ENCODE measurements at regions not wholly inside any gene's neighbourhood (a gene's known extent, or its start where the extent isn't known, plus 50 kb on each side); places are given as distances from the start of the nearest gene placed in this dataset.

GRCh38 chr10:58951087-58951486 lies 225.4 kb upstream of the PHYHIPL start (continued):
- TF ChIP-seq ZBTB21 (CRISPR knock-in tag; IDR thresholded peaks at IDR 0.05; ENCODE audit: borderline replicate concordance) (no peak), USF1 (CRISPR knock-in tag; IDR thresholded peaks at IDR 0.05) (no peak), SMAD3 (CRISPR knock-in tag; IDR thresholded peaks at IDR 0.05; ENCODE audit: borderline replicate concordance) (no peak)

GRCh38 chr10:58951746-58952145 lies 224.7 kb upstream of the PHYHIPL start:
- no peak overlapping the region for H3K27ac Mint-ChIP-seq
- no peaks in the 10 kb centered on the region for H3K4me1 Mint-ChIP-seq
- ChIA-PET POLR2A (no interaction called here), CTCF (interaction anchor here (0.9 to 2.8 kb wide), 15 partner anchors 12 to 659 kb away, joined by 3 to 14 read pairs (median 4); no protein-coding TSS in a partner anchor)
- TF ChIP-seq E2F5 (CRISPR knock-in tag; IDR thresholded peaks at IDR 0.05), result no peak
- TF ChIP-seq MYBL2 (CRISPR knock-in tag; IDR thresholded peaks at IDR 0.05), result no peak
- TF ChIP-seq, protein P1, sequence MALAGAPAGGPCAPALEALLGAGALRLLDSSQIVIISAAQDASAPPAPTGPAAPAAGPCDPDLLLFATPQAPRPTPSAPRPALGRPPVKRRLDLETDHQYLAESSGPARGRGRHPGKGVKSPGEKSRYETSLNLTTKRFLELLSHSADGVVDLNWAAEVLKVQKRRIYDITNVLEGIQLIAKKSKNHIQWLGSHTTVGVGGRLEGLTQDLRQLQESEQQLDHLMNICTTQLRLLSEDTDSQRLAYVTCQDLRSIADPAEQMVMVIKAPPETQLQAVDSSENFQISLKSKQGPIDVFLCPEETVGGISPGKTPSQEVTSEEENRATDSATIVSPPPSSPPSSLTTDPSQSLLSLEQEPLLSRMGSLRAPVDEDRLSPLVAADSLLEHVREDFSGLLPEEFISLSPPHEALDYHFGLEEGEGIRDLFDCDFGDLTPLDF (CRISPR knock-in tag; IDR thresholded peaks at IDR 0.05), result no peak
- TF ChIP-seq GRHL2 (CRISPR knock-in tag; IDR thresholded peaks at IDR 0.05; ENCODE audit: insufficient replicate concordance, severe bottlenecking), result no peak
- TF ChIP-seq FOXJ3 (CRISPR knock-in tag; IDR thresholded peaks at IDR 0.05; ENCODE audit: borderline replicate concordance), result no peak
- no peak for TF ChIP-seq ZNF138 (CRISPR knock-in tag; conservative IDR thresholded peaks at IDR 0.05)
- TF ChIP-seq, protein P2, sequence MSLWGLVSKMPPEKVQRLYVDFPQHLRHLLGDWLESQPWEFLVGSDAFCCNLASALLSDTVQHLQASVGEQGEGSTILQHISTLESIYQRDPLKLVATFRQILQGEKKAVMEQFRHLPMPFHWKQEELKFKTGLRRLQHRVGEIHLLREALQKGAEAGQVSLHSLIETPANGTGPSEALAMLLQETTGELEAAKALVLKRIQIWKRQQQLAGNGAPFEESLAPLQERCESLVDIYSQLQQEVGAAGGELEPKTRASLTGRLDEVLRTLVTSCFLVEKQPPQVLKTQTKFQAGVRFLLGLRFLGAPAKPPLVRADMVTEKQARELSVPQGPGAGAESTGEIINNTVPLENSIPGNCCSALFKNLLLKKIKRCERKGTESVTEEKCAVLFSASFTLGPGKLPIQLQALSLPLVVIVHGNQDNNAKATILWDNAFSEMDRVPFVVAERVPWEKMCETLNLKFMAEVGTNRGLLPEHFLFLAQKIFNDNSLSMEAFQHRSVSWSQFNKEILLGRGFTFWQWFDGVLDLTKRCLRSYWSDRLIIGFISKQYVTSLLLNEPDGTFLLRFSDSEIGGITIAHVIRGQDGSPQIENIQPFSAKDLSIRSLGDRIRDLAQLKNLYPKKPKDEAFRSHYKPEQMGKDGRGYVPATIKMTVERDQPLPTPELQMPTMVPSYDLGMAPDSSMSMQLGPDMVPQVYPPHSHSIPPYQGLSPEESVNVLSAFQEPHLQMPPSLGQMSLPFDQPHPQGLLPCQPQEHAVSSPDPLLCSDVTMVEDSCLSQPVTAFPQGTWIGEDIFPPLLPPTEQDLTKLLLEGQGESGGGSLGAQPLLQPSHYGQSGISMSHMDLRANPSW (CRISPR knock-in tag; conservative IDR thresholded peaks at IDR 0.05; ENCODE audit: low read depth), result no peak
- TF ChIP-seq AFF4 (CRISPR knock-in tag; IDR thresholded peaks at IDR 0.05; ENCODE audit: borderline replicate concordance), result no peak
- no peak for TF ChIP-seq USF1 (CRISPR knock-in tag; IDR thresholded peaks at IDR 0.05)
- no peak for TF ChIP-seq OVOL2 (CRISPR knock-in tag; IDR thresholded peaks at IDR 0.05; ENCODE audit: borderline replicate concordance)
- DNase-seq (ENCODE audit: low spot score), result no peak
- no peak overlapping the region for H3K4me3 Mint-ChIP-seq
- ATAC-seq, result no peak
- H3K36me3 Mint-ChIP-seq, result no peaks in the 10 kb centered on the region
- no peaks in the 10 kb centered on the region for H3K9me3 Mint-ChIP-seq
- H3K27me3 Mint-ChIP-seq (ENCODE audit: low read depth), result no peaks in the 10 kb centered on the region

- no peak overlapping the region for H3K27ac Mint-ChIP-seq
- no peaks in the 10 kb centered on the region for H3K9me3 Mint-ChIP-seq
- POLR2A ChIA-PET, result no interaction called here
- no peaks in the 10 kb centered on the region for H3K4me1 Mint-ChIP-seq
- H3K27me3 Mint-ChIP-seq (ENCODE audit: low read depth), result no peaks in the 10 kb centered on the region
- no peak for DNase-seq (ENCODE audit: low spot score)
- CTCF ChIA-PET, result interaction anchor here (0.6 to 2.8 kb wide), 29 partner anchors 10 to 659 kb away, joined by 3 to 14 read pairs (median 3); partner anchors contain the start of gene PHYHIPL
- H3K36me3 Mint-ChIP-seq, result no peaks in the 10 kb centered on the region
- ATAC-seq, result no peak
- TF ChIP-seq ZNF671 (CRISPR knock-in tag; IDR thresholded peaks at IDR 0.05) (no peak), SMAD4 (CRISPR knock-in tag; IDR thresholded peaks at IDR 0.05) (no peak)
- no peak overlapping the region for H3K4me3 Mint-ChIP-seq
Measured at GRCh38 chr10:58952162-58952601, 224.3 kb upstream of the PHYHIPL start.
